ENCODE measurements at regions not wholly inside any gene's neighbourhood (a gene's known extent, or its start where the extent isn't known, plus 50 kb on each side); places are given as distances from the start of the nearest gene placed in this dataset.

DNA sequence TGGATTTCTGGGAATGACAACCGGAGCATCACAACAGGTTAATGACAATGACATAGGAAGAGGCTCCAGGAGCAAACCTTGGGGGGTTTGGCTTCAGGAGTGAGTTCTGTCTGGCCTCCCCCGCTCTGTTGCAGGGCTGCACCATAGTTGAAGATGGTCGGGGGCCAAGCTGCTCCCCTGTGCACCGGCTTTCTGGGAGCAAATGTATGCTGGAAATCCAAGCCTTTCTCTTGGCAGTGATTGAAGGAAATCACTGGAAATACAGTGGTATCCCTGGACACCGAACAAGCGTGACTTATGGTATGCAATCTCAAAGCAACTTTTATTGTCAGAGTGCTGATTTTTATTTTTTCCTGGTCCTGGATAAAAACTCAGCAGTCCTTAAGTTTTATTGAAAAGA lies 251.9 kb upstream of the ZNF32 start (continued):
- TF ChIP-seq RNF2 (IDR thresholded peaks at IDR 0.05; ENCODE audit: borderline replicate concordance, low read depth, low read length, missing control alignments, poor library complexity, severe bottlenecking) (no peak), CBX8 (IDR thresholded peaks at IDR 0.05; ENCODE audit: borderline replicate concordance, low read depth, low read length) (no peak), NANOG (IDR thresholded peaks at IDR 0.05; ENCODE audit: insufficient read depth, low read depth, low read length, poor library complexity, severe bottlenecking) (no peak)

Measured in H1 (cell line).